Thoracic aorta (tissue), 2 donors: ENCODE measurements at regions not wholly inside any gene's neighbourhood (a gene's known extent, or its start where the extent isn't known, plus 50 kb on each side); places are given as distances from the start of the nearest gene placed in this dataset.

Experiments
- ATAC-seq: fragments of 150-250 bp; one replicate; pipeline ENCODE4 v1.8.0; 2017; ENCODE audit warnings: low read depth; ENCODE audit not compliant: insufficient number of reproducible peaks, low FRiP score
- DNase-seq: peaks from one replicate; pipeline ENCODE4 v3.0.0-alpha.2; 2020; ENCODE audit warnings: low spot score
- H3K27ac ChIP-seq, 2 donors: fragments of 200-600 bp; sonication (generic); 1 replicate in 1 of 2; 2 replicates in 1 of 2; pipeline ENCODE4 v1.5.1; 2016; ENCODE audit warnings: mild to moderate bottlenecking in 2 of 2, moderate library complexity in 2 of 2
- H3K27me3 ChIP-seq: fragments of 200-600 bp; sonication (generic); replicated peaks from 2 replicates; pipeline ENCODE4 v1.6.0; 2016; ENCODE audit warnings: mild to moderate bottlenecking; ENCODE audit not compliant: insufficient read depth
- H3K36me3 ChIP-seq: fragments of 200-600 bp; sonication (generic); one replicate; pipeline ENCODE4 v1.5.1; 2016
- H3K4me1 ChIP-seq, 2 donors: fragments of 200-600 bp; sonication (generic); 1 replicate in 1 of 2; 2 replicates in 1 of 2; pipeline versions ENCODE4 v1.5.1 to v1.6.0; 2016; ENCODE audit warnings: low read depth in 2 of 2, mild to moderate bottlenecking in 1 of 2; ENCODE audit not compliant: control insufficient read depth in 1 of 2
- H3K4me3 ChIP-seq: fragments of 200-600 bp; sonication (generic); 2 replicates; pipeline ENCODE4 v1.5.1; 2016; ENCODE audit warnings: mild to moderate bottlenecking
- H3K9me3 ChIP-seq: fragments of 200-600 bp; sonication (generic); 2 replicates; pipeline ENCODE4 v1.5.1; 2016
- TF ChIP-seq, protein P1 (sequence below): fragments of 200-600 bp; sonication (generic); IDR thresholded peaks from one replicate; pipeline ENCODE4 v1.5.1; 2019; ENCODE audit warnings: antibody characterized with exemption

DNA sequence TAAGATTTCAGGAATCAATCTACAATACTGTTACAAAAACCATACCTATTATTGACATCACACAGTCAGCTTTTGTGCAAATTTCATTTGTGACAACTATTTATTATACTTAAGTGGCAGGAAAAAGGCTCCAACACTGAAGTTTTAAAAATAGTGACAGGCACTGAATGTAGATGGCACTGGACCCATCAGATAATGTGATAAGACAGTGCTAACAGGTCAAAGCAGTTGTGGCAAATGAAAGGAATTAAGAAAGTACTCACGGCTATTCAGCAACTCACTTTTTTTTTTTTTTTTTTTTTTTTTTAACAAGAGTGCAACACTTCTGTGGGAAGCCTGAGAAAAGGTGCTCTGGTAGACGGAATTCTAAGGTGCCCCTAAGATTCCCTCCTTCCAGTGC is 115.0 kb upstream of the MEF2C start:
- DNase-seq: no peak
- Histone ChIP-seq H3K27ac (no peak overlapping the region), H3K9me3 (no peaks in the 10 kb centered on the region), H3K4me3 (no peak overlapping the region), H3K4me1 (no peaks in the 10 kb centered on the region), H3K36me3 (no peaks in the 10 kb centered on the region), H3K27me3 (no peaks in the 10 kb centered on the region)
- ATAC-seq: no peak
- TF ChIP-seq, protein P1, sequence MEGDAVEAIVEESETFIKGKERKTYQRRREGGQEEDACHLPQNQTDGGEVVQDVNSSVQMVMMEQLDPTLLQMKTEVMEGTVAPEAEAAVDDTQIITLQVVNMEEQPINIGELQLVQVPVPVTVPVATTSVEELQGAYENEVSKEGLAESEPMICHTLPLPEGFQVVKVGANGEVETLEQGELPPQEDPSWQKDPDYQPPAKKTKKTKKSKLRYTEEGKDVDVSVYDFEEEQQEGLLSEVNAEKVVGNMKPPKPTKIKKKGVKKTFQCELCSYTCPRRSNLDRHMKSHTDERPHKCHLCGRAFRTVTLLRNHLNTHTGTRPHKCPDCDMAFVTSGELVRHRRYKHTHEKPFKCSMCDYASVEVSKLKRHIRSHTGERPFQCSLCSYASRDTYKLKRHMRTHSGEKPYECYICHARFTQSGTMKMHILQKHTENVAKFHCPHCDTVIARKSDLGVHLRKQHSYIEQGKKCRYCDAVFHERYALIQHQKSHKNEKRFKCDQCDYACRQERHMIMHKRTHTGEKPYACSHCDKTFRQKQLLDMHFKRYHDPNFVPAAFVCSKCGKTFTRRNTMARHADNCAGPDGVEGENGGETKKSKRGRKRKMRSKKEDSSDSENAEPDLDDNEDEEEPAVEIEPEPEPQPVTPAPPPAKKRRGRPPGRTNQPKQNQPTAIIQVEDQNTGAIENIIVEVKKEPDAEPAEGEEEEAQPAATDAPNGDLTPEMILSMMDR: no peak

DNA sequence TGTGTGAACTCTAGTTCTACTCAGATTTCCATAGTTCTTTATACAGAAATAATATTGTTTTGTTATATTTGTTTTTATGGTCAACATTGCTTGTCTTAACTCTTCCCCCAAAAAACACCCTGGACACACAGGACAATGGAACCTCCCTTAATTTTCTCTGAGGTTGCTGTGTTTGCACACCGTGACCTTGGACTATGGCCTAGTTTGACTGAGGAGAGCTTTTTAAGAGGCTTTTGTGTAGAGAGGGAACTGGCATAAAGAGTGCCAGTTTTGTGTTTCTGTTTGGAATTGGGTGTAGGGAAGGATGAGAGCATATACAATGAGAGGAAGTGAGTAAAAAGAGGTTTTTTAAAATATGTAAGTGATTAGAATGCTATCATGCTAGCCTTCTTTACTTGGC is 101.1 kb upstream of the MEF2C start:
- no peak overlapping the region for H3K27ac ChIP-seq
- H3K36me3 ChIP-seq: no peaks in the 10 kb centered on the region
- H3K27me3 ChIP-seq: no peaks in the 10 kb centered on the region
- no peaks in the 10 kb centered on the region for H3K4me1 ChIP-seq
- no peak for ATAC-seq
- no peak overlapping the region for H3K4me3 ChIP-seq
- no peaks in the 10 kb centered on the region for H3K9me3 ChIP-seq
- DNase-seq: no peak
- TF ChIP-seq, protein P1: no peak

DNA sequence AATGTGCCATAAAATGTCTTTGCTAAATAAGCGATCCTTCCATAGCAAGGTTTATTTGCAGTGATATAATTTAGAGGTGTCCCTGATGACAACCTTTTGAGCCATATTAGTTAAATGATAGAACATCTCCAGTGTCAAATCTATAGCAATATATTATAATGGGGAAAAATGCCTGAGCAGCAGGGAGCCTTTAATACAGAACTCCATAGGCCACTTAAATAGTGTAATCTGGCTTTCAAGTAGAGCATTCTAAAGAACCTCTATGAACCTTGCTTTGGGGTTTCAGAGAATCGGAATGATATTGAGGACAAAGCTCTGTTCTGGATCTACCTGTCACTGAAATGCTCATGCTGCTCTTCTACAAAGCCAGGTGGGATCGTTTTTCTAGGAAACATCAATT is 96.7 kb upstream of the MEF2C start:
- no peak for ATAC-seq
- Histone ChIP-seq H3K27me3 (no peaks in the 10 kb centered on the region), H3K27ac (no peak overlapping the region), H3K36me3 (no peaks in the 10 kb centered on the region), H3K4me3 (no peak overlapping the region), H3K4me1 (no peaks in the 10 kb centered on the region), H3K9me3 (no peaks in the 10 kb centered on the region)
- TF ChIP-seq, protein P1: no peak
- no peak for DNase-seq

DNA sequence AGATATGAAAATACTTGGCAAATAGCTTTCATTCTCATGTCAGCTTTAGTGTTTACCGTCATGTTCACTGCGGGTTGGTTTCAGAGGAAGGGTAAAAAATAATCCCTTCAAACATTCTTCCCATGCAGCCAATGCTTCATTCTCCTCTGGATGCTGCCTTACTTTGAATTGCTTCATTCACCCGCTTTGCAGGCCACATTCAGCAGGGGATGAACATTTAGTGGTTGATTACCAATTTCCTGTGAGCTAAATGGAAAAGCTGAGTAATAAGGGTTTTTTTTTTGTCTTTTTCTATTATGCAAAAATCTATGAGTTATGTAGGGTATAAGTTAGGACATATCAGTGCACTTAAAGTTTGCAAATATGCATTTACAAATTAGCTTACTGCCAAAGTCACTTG is 96.3 kb upstream of the MEF2C start:
- Histone ChIP-seq H3K4me3 (no peak overlapping the region), H3K4me1 (no peaks in the 10 kb centered on the region), H3K36me3 (no peaks in the 10 kb centered on the region), H3K27me3 (no peaks in the 10 kb centered on the region), H3K9me3 (no peaks in the 10 kb centered on the region), H3K27ac (no peak overlapping the region)
- TF ChIP-seq, protein P1: no peak
- ATAC-seq (no peak), DNase-seq (no peak)

DNA sequence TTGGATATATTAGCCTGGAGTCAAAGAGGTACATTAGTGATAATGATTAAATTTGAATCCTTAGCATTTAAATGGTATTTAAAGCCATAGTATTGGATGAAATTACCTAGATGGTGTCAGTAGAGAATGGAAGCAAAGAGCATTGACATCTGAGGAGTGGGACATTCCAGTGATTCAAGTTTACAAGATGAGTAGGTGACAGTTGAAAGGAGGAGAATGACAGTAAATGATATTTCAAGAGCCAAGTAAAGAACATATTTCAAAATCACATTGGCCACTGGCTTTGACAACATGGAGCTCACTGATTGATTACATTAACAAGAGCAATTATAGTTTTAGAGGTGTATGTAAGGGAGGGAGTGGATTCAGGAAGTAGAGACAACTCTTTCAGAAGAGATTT is 93.9 kb upstream of the MEF2C start:
- H3K4me3 ChIP-seq: no peak overlapping the region
- H3K27me3 ChIP-seq: no peaks in the 10 kb centered on the region
- no peaks in the 10 kb centered on the region for H3K4me1 ChIP-seq
- no peaks in the 10 kb centered on the region for H3K36me3 ChIP-seq
- no peak overlapping the region for H3K27ac ChIP-seq
- no peak for ATAC-seq
- TF ChIP-seq, protein P1: no peak
- no peak for DNase-seq
- no peaks in the 10 kb centered on the region for H3K9me3 ChIP-seq
